ENCODE measurements at regions not wholly inside any gene's neighbourhood (a gene's known extent, or its start where the extent isn't known, plus 50 kb on each side); places are given as distances from the start of the nearest gene placed in this dataset.
A peak's percentile ranks its signal among the peaks of the same experiment; 100 is the strongest.

- no peak overlapping the region for H3K9ac ChIP-seq
- H3K4me1 ChIP-seq, result no peaks in the 10 kb centered on the region
- H3K27me3 ChIP-seq (ENCODE audit: control insufficient read depth, insufficient read depth, low read length), result no peaks in the 10 kb centered on the region
- peak overlapping the region; percentile 34 for H2AFZ ChIP-seq
- no peaks in the 10 kb centered on the region for H3K9me3 ChIP-seq (ENCODE audit: control insufficient read depth, low read length)
- no peak overlapping the region for H3K27ac ChIP-seq
- H3K4me3 ChIP-seq (ENCODE audit: low read depth, low read length), result no peak overlapping the region
- no peak overlapping the region for H3K4me2 ChIP-seq (ENCODE audit: low read length)
- TF ChIP-seq, protein P1, sequence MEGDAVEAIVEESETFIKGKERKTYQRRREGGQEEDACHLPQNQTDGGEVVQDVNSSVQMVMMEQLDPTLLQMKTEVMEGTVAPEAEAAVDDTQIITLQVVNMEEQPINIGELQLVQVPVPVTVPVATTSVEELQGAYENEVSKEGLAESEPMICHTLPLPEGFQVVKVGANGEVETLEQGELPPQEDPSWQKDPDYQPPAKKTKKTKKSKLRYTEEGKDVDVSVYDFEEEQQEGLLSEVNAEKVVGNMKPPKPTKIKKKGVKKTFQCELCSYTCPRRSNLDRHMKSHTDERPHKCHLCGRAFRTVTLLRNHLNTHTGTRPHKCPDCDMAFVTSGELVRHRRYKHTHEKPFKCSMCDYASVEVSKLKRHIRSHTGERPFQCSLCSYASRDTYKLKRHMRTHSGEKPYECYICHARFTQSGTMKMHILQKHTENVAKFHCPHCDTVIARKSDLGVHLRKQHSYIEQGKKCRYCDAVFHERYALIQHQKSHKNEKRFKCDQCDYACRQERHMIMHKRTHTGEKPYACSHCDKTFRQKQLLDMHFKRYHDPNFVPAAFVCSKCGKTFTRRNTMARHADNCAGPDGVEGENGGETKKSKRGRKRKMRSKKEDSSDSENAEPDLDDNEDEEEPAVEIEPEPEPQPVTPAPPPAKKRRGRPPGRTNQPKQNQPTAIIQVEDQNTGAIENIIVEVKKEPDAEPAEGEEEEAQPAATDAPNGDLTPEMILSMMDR (IDR thresholded peaks at IDR 0.05), result no peak
- no peaks in the 10 kb centered on the region for H3K36me3 ChIP-seq (ENCODE audit: control insufficient read depth, insufficient read depth, low read length)
- H3K79me2 ChIP-seq, result no peaks in the 10 kb centered on the region
These were observed 83.7 kb upstream of the ZNF516 start for GRCh38 chr18:76578571-76579300.

DNA sequence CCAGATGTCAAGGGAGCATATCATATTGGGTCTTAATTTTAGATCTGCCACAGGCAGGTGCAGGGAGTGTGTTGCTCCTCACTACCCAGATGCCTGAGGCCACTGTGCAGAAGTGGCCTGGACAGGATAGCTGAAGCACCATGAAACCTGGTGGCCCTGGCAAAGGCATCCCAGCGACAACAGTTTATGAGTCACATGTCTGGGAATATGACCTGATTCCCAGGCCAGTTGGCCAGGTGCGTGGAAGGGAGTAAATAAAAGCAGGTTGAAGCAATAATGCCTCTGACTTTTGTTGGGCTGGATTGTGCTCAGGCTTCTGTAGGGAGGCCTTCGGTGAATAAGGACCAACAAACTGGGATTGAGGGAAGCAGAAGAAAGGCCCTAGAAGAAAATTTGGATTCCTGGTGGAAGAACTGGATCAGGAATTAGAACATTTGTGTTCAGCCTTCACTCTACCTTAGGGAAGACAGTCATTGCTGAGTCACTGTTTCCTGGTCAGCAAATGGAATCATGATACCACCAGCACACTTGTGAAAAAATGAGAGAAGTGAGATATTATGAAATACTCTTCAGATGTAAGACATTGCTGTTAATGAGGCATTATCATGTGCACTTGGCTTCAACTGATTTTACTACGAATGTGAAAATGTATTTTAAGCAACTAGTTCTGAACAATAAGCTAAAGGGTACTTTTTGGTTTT lies 78.4 kb upstream of the ZNF516 start:
- Histone ChIP-seq H3K4me2 (ENCODE audit: low read length) (no peak overlapping the region), H3K27me3 (ENCODE audit: control insufficient read depth, insufficient read depth, low read length) (no peaks in the 10 kb centered on the region), H3K4me3 (ENCODE audit: low read depth, low read length) (no peak overlapping the region), H2AFZ (no peak overlapping the region), H3K79me2 (no peaks in the 10 kb centered on the region), H3K9me3 (ENCODE audit: control insufficient read depth, low read length) (no peaks in the 10 kb centered on the region), H3K36me3 (ENCODE audit: control insufficient read depth, insufficient read depth, low read length) (no peaks in the 10 kb centered on the region), H3K9ac (no peak overlapping the region), H3K4me1 (no peaks in the 10 kb centered on the region), H3K27ac (no peak overlapping the region)
- TF ChIP-seq, protein P1 (IDR thresholded peaks at IDR 0.05), result no peak

- Histone ChIP-seq H2AFZ (no peak overlapping the region), H3K9ac (no peak overlapping the region), H3K9me3 (ENCODE audit: control insufficient read depth, low read length) (no peaks in the 10 kb centered on the region), H3K27me3 (ENCODE audit: control insufficient read depth, insufficient read depth, low read length) (no peaks in the 10 kb centered on the region), H3K4me2 (ENCODE audit: low read length) (no peak overlapping the region), H3K4me3 (ENCODE audit: low read depth, low read length) (no peak overlapping the region), H3K4me1 (no peaks in the 10 kb centered on the region), H3K79me2 (no peaks in the 10 kb centered on the region), H3K27ac (no peak overlapping the region), H3K36me3 (ENCODE audit: control insufficient read depth, insufficient read depth, low read length) (no peaks in the 10 kb centered on the region)
- TF ChIP-seq, protein P1 (IDR thresholded peaks at IDR 0.05), result no peak
These were observed 77.6 kb upstream of the ZNF516 start for GRCh38 chr18:76572518-76573247.

- Histone ChIP-seq H2AFZ (no peak overlapping the region), H3K4me2 (ENCODE audit: low read length) (no peak overlapping the region), H3K9me3 (ENCODE audit: control insufficient read depth, low read length) (no peaks in the 10 kb centered on the region), H3K27me3 (ENCODE audit: control insufficient read depth, insufficient read depth, low read length) (no peaks in the 10 kb centered on the region), H3K27ac (no peak overlapping the region), H3K79me2 (no peaks in the 10 kb centered on the region), H3K36me3 (ENCODE audit: control insufficient read depth, insufficient read depth, low read length) (no peaks in the 10 kb centered on the region), H3K4me3 (ENCODE audit: low read depth, low read length) (no peak overlapping the region), H3K9ac (no peak overlapping the region), H3K4me1 (no peaks in the 10 kb centered on the region)
- TF ChIP-seq, protein P1 (IDR thresholded peaks at IDR 0.05), result no peak
These were observed 76.6 kb upstream of the ZNF516 start for GRCh38 chr18:76571689-76572088.
